Endothelial cell of umbilical vein (primary cell): ENCODE measurements at regions not wholly inside any gene's neighbourhood (a gene's known extent, or its start where the extent isn't known, plus 50 kb on each side); places are given as distances from the start of the nearest gene placed in this dataset.

Experiments
- BruUV-seq: library from RNA; stranded (reverse); fragments of 400-500 nt; replicated peaks from 2 replicates; lab custom pipeline; 2021; lab: Mats Ljungman, UMichigan
- CTCF ChIA-PET: fragments of 300-600, 350-600 bp; sonication (Branson Sonifier 250); formaldehyde crosslinking; loops from one replicate; lab custom pipeline; 2021; ENCODE audit warnings: antibody characterized with exemption, inconsistent platforms; lab: Charles Lee
- POLR2A ChIA-PET: fragments of 300-600, 350-600 bp; sonication (Branson Sonifier 250); formaldehyde crosslinking; loops from one replicate; lab custom pipeline; 2021; ENCODE audit warnings: antibody characterized with exemption, inconsistent platforms; lab: Charles Lee
- DNase-seq: peaks from one replicate; pipeline ENCODE4 v3.0.0-alpha.2; 2011; ENCODE audit warnings: low read depth, low spot score
- FAIRE-seq: peaks from 2 replicates; lab custom pipeline; 2011; peaks lifted over from hg19 to GRCh38; lab: Jason Lieb, UNC
- H2AFZ ChIP-seq: 2 replicates; pipeline ENCODE4 v1.6.0; 2012; ENCODE audit warnings: low read depth, low read length, control low read depth, inconsistent platforms
- H3K27ac ChIP-seq: 2 replicates; pipeline ENCODE4 v1.5.1; 2011; ENCODE audit warnings: low read depth, mild to moderate bottlenecking, control low read depth, low read length, moderate library complexity; ENCODE audit not compliant: insufficient read depth
- H3K27me3 ChIP-seq, 2 experiments: 2 replicates each; pipeline versions ENCODE4 v1.6.0 to v1.6.1; 2011; ENCODE audit warnings: low read length in 2 of 2, mixed read lengths in 1 of 2; ENCODE audit not compliant: control insufficient read depth in 2 of 2, insufficient read depth in 2 of 2
- H3K36me3 ChIP-seq, 2 experiments: 2 replicates in 1 of 2; 3 replicates in 1 of 2; pipeline ENCODE4 v1.5.1; 2011; ENCODE audit warnings: low read length in 2 of 2, mild to moderate bottlenecking in 1 of 2, moderate library complexity in 1 of 2; ENCODE audit not compliant: control insufficient read depth in 2 of 2, insufficient read depth in 2 of 2; ENCODE audit errors: extremely low read depth in 1 of 2
- H3K4me1 ChIP-seq: 3 replicates; pipeline ENCODE4 v1.5.1; 2011; ENCODE audit warnings: mild to moderate bottlenecking, low read length; ENCODE audit not compliant: control insufficient read depth, insufficient read depth; ENCODE audit errors: extremely low read depth
- H3K4me2 ChIP-seq: 2 replicates; pipeline ENCODE4 v1.6.1; 2011; ENCODE audit warnings: low read length, control low read depth, mixed read lengths; ENCODE audit not compliant: insufficient read depth
- H3K4me3 ChIP-seq, 3 experiments: fragments of 200-600 bp in 1 of 3; sonication (generic), shearing (Covaris generic) in 1 of 3; replicated peaks in 1 of 3; 2 replicates each; pipeline ENCODE4 v1.5.1; 2011 to 2016; ENCODE audit warnings: control low read depth in 3 of 3, low read length in 3 of 3, mild to moderate bottlenecking in 2 of 3, inconsistent platforms in 1 of 3, low read depth in 1 of 3, moderate library complexity in 1 of 3; ENCODE audit not compliant: insufficient read depth in 1 of 3
- H3K79me2 ChIP-seq: 2 replicates; pipeline ENCODE4 v1.6.0; 2012; ENCODE audit warnings: low read length, inconsistent platforms; ENCODE audit not compliant: control insufficient read depth, insufficient read depth
- H3K9ac ChIP-seq: replicated peaks from 2 replicates; pipeline ENCODE3; 2011; ENCODE audit warnings: low read length, control low read depth; ENCODE audit not compliant: insufficient read depth; ENCODE audit errors: extremely low read depth
- H3K9me1 ChIP-seq: replicated peaks from 3 replicates; pipeline ENCODE4 v1.6.0; 2011; ENCODE audit warnings: mild to moderate bottlenecking, low read length; ENCODE audit not compliant: control insufficient read depth, insufficient read depth; ENCODE audit errors: extremely low read depth
- H3K9me3 ChIP-seq: replicated peaks from 2 replicates; pipeline ENCODE4 v1.5.1; 2012; ENCODE audit warnings: low read length, inconsistent platforms; ENCODE audit not compliant: control insufficient read depth, insufficient read depth
- H4K20me1 ChIP-seq: replicated peaks from 2 replicates; pipeline ENCODE3; 2011; ENCODE audit warnings: mild to moderate bottlenecking, low read length; ENCODE audit not compliant: control insufficient read depth, insufficient read depth; ENCODE audit errors: extremely low read depth
- CTCF ChIP-seq, 2 donors: IDR thresholded peaks; 1 replicate in 1 of 2; 2 replicates in 1 of 2; pipeline ENCODE4 v1.5.1; 2011; ENCODE audit warnings: low read length in 2 of 2, mild to moderate bottlenecking in 2 of 2, moderate library complexity in 2 of 2, control low read depth in 1 of 2, inconsistent platforms in 1 of 2, low read depth in 1 of 2; ENCODE audit not compliant: insufficient read depth in 1 of 2; ENCODE audit errors: extremely low read depth in 1 of 2
- EZH2 ChIP-seq: IDR thresholded peaks from 2 replicates; pipeline ENCODE4 v1.6.1; 2012; ENCODE audit warnings: borderline replicate concordance, low read depth, mild to moderate bottlenecking, moderate library complexity, low read length, inconsistent platforms; ENCODE audit not compliant: severe bottlenecking
- FOS ChIP-seq: IDR thresholded peaks from 2 replicates; pipeline ENCODE4 v1.6.1; 2011; ENCODE audit warnings: mild to moderate bottlenecking, low read length, moderate library complexity, borderline replicate concordance; ENCODE audit not compliant: insufficient read depth
- GATA2 ChIP-seq: IDR thresholded peaks from 2 replicates; pipeline ENCODE4 v1.7.0; 2011; ENCODE audit warnings: low read depth, mild to moderate bottlenecking, moderate library complexity, mixed read lengths, low read length; ENCODE audit not compliant: insufficient read length, insufficient read depth
- JUN ChIP-seq: IDR thresholded peaks from 2 replicates; pipeline ENCODE4 v1.6.1; 2011; ENCODE audit warnings: borderline replicate concordance, low read depth; ENCODE audit not compliant: insufficient read length, insufficient read depth
- MAX ChIP-seq: IDR thresholded peaks from 2 replicates; pipeline ENCODE4 v1.6.1; 2011; ENCODE audit not compliant: insufficient read depth, insufficient read length
- MYC ChIP-seq: IDR thresholded peaks from one replicate; pipeline ENCODE4 v1.6.1; 2011; ENCODE audit warnings: mild to moderate bottlenecking, low read depth, low read length
- POLR2A ChIP-seq: IDR thresholded peaks from 2 replicates; pipeline ENCODE4 v1.6.1; 2012; ENCODE audit warnings: low read depth, mild to moderate bottlenecking, control low read depth, low read length
- POLR2AphosphoS5 ChIP-seq: IDR thresholded peaks from 2 replicates; pipeline ENCODE4 v1.6.1; 2012; ENCODE audit warnings: low read depth, mild to moderate bottlenecking, control low read depth, low read length, moderate library complexity; ENCODE audit not compliant: insufficient read depth
- dilution Hi-C: fragments of 300-500 bp; cut with MboI; formaldehyde crosslinking; loops from one replicate; pipeline ENCODE4 v1.15.0; 2019; ENCODE audit warnings: low sequenced_read_pairs; ENCODE audit not compliant: extremely low pct_ligation_motif_present
- intact Hi-C: fragments of 100-400 bp; cut with micrococcal nuclease; formaldehyde crosslinking; loops from one replicate; pipeline ENCODE4 v1.10.0; 2022

GRCh38 chr1:64358692-64359091 lies 111.2 kb upstream of the CACHD1 start:
- Histone ChIP-seq H3K27me3 (peaks cover 3 to 5% of the 10 kb centered on the region in 2 experiments), H3K4me1 (no peaks in the 10 kb centered on the region), H4K20me1 (no peaks in the 10 kb centered on the region), H3K9me1 (no peaks in the 10 kb centered on the region), H3K4me2 (no peak overlapping the region), H3K79me2 (no peaks in the 10 kb centered on the region), H3K9me3 (no peaks in the 10 kb centered on the region), H2AFZ (no peak overlapping the region), H3K27ac (no peak overlapping the region), H3K9ac (no peak overlapping the region), H3K4me3 (no peak overlapping the region), H3K36me3 (no peaks in the 10 kb centered on the region)
- intact Hi-C loops, result no loop called here
- dilution Hi-C loops, result no loop called here
- BruUV-seq, result no TSS peak
- TF ChIP-seq GATA2, result no peak
- TF ChIP-seq CTCF (IDR thresholded peaks at IDR 0.05; ENCODE audit: extremely low read depth in 1 of 2, insufficient read depth in 1 of 2, low read depth in 1 of 2, low read length in 2 of 2), result no peak
- no peak for TF ChIP-seq JUN
- no peak for TF ChIP-seq MYC
- no peak for TF ChIP-seq POLR2AphosphoS5
- TF ChIP-seq EZH2, result no peak
- TF ChIP-seq FOS, result no peak
- TF ChIP-seq MAX, result no peak
- TF ChIP-seq POLR2A, result no peak
- POLR2A ChIA-PET, result no interaction called here
- DNase-seq (no peak), FAIRE-seq (no peak)
- CTCF ChIA-PET, result no interaction called here
